ENCODE measurements at regions not wholly inside any gene's neighbourhood (a gene's known extent, or its start where the extent isn't known, plus 50 kb on each side); places are given as distances from the start of the nearest gene placed in this dataset.
"Not testable (repeated sequence)": the region's sequence is repeated elsewhere in the genome, so short reads cannot be mapped to it uniquely, and the experiment has no call there.

DNA sequence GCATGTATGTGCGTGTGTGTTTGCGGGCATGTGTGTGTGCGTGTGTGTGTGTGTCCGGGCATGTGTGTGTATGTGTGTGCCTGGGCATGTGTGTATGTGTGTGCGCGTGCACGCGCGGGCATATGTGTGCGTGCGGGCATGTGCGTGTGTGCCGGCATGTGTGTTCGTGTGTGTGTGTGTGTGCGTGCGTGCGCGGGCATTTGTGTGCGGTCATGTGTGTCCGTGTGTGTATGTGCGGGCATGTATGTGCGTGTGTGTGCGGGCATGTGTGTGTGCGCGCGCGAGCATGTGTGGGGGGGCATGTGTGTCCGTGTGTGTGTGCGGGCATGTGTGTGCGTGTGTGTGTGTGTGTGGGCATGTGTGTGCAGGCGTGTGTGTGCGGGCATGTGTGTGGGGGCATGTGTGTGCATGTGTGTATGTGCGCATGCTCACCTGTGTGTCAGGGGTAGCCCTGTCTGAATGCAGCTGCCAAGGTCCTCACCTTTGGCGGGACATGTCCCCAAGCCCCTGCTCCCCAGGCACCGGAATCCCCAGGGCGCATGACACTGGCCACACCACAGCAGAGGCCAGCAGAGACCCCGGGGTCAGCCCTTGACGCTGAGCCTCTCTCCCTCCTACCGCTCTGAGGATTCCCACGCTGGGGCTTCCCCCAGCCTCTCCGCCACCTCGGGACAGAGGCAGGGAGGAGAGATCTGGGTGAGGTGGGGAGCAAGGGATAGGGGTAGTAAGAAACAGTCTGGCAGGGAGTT lies 109.5 kb upstream of the NCOR2 start:
- TF ChIP-seq, protein P1, sequence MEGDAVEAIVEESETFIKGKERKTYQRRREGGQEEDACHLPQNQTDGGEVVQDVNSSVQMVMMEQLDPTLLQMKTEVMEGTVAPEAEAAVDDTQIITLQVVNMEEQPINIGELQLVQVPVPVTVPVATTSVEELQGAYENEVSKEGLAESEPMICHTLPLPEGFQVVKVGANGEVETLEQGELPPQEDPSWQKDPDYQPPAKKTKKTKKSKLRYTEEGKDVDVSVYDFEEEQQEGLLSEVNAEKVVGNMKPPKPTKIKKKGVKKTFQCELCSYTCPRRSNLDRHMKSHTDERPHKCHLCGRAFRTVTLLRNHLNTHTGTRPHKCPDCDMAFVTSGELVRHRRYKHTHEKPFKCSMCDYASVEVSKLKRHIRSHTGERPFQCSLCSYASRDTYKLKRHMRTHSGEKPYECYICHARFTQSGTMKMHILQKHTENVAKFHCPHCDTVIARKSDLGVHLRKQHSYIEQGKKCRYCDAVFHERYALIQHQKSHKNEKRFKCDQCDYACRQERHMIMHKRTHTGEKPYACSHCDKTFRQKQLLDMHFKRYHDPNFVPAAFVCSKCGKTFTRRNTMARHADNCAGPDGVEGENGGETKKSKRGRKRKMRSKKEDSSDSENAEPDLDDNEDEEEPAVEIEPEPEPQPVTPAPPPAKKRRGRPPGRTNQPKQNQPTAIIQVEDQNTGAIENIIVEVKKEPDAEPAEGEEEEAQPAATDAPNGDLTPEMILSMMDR (IDR thresholded peaks at IDR 0.05; ENCODE audit: low read depth, low read length) = no peak
- no peak for DNase-seq (ENCODE audit: extremely low read depth, low read depth)

DNA sequence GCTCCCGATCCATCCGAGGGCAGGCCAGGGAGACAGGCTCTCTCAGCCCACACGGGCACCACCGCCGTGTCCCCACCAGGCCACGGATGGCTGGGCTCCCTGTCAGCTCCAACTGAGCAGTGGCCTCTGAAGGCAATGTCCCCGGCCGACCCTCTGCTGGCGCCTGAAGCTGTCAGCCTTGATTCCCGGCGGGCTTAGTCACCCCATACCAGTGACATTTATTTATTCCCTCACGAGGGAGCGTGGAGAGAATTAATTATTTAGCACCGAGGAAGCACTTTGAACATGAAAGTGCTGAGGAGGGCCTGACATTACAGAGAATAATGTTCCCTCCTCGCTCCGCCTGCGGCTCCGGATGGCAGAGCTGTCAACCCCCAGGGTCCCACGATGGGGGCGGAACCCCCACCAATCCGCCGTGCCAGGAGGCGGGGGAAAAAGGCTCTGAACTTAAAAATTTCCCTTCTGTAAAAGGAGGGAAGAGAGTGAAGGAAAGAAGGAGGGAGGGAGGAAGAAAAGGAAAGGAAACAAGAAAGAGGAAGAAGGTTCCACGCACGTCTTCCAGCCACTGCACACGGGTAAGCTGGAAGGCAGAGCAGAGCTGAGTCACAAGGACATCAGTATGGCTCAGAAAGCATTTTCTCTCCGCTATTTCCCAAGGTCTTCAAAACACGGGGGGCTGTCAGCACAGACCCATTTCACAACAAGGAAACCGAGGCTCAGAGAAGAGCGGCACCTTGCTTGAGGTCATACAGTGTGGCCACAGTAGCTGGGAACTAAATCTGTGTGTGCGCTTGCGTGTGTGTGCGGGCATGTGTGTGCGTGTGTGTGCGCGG lies 108.7 kb upstream of the NCOR2 start:
- DNase-seq (ENCODE audit: extremely low read depth, low read depth) = no peak
- TF ChIP-seq, protein P1 (IDR thresholded peaks at IDR 0.05; ENCODE audit: low read depth, low read length) = no peak

DNA sequence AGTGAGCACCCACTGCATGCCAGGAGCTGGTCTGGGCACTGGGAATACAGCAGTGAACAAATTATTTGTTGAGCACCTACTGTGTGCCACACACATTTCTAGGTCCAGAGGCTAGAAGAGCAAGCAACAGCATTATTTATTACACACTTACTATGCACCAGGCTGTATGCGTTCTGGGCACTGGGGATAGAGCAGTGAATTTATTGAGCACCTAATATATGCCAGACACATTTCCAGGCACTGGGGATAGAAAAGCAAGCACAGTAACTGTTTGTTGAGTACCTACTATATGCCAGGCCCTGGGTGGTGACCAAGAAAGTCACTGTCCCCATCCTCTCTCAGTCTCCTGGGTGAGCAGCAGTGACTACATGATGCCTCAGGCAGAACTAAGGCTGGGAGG lies 107.5 kb upstream of the NCOR2 start:
- no peak for DNase-seq (ENCODE audit: extremely low read depth, low read depth)
- TF ChIP-seq, protein P1 (IDR thresholded peaks at IDR 0.05; ENCODE audit: low read depth, low read length) = no peak

DNA sequence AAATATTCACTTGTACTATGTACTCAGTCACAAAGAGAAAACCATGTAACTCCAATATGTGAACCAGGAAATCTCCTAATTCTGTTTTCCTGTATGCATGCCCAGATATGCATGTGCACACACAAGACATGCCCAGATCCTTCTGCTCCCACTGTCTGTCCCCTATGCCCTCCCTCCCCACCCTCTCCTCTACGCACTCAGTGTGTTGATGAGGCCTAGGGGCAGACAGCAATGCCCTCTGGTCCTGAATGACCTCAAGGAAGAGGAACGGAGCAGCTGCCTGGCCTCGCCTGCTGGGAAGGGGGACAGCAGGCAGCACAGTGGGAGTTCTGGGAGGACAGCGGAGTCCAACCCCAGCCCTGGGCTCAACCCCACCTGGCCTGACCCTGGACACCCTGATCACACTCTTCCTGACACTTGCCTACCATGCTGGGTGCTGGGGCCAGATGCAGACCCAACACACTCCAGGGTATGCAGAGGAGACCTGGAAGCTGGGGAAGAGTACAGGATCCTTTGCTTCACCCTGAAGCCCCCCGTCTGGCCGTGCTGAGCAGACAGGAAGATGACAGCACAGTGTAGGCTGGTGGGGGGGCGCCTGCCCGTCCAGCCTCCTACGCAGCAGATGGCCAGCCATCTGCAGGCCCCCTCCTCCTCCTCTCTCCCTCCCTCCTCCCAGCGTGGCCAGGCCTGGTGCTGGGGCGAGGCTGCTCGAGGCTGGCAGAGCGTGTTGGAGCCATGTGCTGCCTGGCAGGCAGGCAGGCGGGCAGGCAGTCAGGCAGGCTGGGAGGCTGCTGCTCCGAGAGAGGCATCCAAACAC lies 106.6 kb upstream of the NCOR2 start:
- DNase-seq (ENCODE audit: extremely low read depth, low read depth) = no peak

DNA sequence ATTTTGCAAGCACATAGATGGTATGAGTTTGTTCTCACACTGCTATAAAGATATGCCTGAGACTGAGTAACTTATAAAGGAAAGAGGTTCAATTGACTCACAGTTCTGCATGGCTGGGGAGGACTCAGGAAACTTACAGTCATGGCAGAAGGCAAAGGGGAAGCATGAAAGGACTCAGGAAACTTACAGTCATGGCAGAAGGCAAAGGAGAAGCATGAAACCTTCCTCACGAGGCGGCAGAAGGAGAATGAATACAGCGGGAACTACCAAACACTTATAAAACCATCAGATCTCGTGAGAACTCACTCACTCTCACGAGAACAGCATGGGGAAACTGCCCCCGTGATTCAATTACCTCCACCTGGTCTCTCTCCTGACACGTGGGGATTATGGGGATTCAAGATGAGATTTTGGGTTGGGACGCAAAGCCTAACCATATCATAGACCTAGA lies 101.9 kb upstream of the NCOR2 start:
- not testable (repeated sequence) for DNase-seq (ENCODE audit: extremely low read depth, low read depth)

More for the DNA sequence above, 106.6 kb upstream of the NCOR2 start:
- TF ChIP-seq, protein P1 (IDR thresholded peaks at IDR 0.05; ENCODE audit: low read depth, low read length) = no peak

DNA sequence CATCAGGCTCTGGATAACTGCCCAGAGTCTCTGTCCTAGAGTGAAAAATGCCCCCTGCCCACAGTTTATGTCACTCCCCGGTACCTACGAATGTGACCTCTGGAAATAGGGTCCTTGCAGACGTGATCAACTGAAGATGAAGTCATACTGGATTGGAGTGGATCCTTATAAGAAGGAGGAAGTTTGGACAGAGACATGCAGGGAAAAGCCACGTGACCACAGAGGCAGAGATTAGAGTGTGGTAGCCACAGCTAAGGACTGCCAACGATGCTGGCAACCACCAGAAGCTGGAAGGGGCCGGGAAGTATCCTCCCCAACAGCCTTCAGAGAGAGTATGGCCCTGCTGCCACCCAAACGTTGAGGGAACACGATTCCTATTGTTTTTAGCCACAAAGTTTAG lies 101.2 kb upstream of the NCOR2 start:
- TF ChIP-seq, protein P1 (IDR thresholded peaks at IDR 0.05; ENCODE audit: low read depth, low read length) = no peak
- DNase-seq (ENCODE audit: extremely low read depth, low read depth) = no peak

DNA sequence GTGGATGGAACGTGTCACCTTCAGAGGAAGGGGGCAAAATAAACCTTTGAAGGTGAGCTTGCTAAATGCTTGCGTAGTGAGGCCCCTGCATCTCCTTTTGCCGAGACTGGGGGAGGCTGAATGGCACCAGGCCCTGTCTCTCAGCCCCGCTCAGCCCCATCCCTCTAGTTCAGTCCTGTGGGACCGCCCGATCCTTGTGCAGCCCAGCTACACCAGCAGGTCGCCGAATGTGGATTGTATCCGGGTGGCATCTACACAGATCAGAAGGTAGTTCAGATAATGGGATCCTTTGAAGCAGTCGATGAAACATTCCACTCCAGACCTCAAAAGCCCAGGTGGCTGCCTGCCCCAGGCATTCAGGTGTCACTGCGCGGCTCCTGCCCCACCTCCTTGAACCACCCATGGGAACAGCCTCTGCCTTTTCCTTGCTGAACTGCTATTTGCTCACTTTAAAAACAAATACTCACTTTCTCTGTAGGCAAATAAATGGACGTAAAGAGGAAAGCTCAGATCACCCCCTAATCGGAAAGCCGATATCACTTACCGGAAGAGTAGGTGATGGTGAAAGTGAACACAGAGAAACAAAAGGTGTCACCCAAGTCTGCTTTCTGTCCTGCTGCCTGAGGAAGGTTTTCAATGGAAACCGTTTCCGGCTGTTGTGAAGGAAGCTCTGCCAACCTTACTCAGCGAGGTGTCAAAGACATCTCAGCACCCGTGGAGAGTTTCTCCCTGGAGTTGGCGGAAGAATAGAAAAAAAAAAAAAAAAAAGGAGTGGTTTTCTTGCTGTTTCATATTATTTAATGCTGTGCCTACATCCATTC lies 100.3 kb upstream of the NCOR2 start:
- DNase-seq (ENCODE audit: extremely low read depth, low read depth) = no peak
- TF ChIP-seq, protein P1 (IDR thresholded peaks at IDR 0.05; ENCODE audit: low read depth, low read length) = no peak
